HG02870 (cell line): ENCODE measurements at regions not wholly inside any gene's neighbourhood (a gene's known extent, or its start where the extent isn't known, plus 50 kb on each side); places are given as distances from the start of the nearest gene placed in this dataset.

ENCODE experiments used
- ATAC-seq: cut with Tn5 transposase; IDR thresholded peaks from one replicate; pipeline ENCODE4 v1.9.1; 2021; ENCODE audit warnings: mild to moderate bottlenecking, moderate library complexity; ENCODE audit not compliant: unreplicated experiment

GRCh38 chr2:145090841-145091761, 571.2 kb upstream of the ZEB2 start:
- ATAC-seq, result no peak

GRCh38 chr2:145088756-145089155, 568.8 kb upstream of the ZEB2 start:
- no peak for ATAC-seq

- no peak for ATAC-seq
Observed at GRCh38 chr2:145086910-145087309, 567.0 kb upstream of the ZEB2 start.

GRCh38 chr2:145085612-145086011, 565.7 kb upstream of the ZEB2 start:
- ATAC-seq, result no peak

- ATAC-seq, result no peak
Observed at GRCh38 chr2:145080426-145080825, 560.5 kb upstream of the ZEB2 start.

GRCh38 chr2:145079641-145080040, 559.7 kb upstream of the ZEB2 start:
- no peak for ATAC-seq

- no peak for ATAC-seq
Observed at GRCh38 chr2:145078923-145079322, 559.0 kb upstream of the ZEB2 start.

GRCh38 chr2:145076085-145076484, 556.2 kb upstream of the ZEB2 start:
- ATAC-seq, result no peak

GRCh38 chr2:145075454-145076062, 555.6 kb upstream of the ZEB2 start:
- no peak for ATAC-seq

- no peak for ATAC-seq
Observed at GRCh38 chr2:145070703-145071102, 550.8 kb upstream of the ZEB2 start.

- no peak for ATAC-seq
Observed at GRCh38 chr2:145068509-145068908, 548.6 kb upstream of the ZEB2 start.

- no peak for ATAC-seq
Observed at GRCh38 chr2:145067549-145068030, 547.7 kb upstream of the ZEB2 start.

- no peak for ATAC-seq
Observed at GRCh38 chr2:145066856-145067548, 547.1 kb upstream of the ZEB2 start.

- no peak for ATAC-seq
Observed at GRCh38 chr2:145066151-145066661, 546.3 kb upstream of the ZEB2 start.

- no peak for ATAC-seq
Observed at GRCh38 chr2:145065342-145065741, 545.4 kb upstream of the ZEB2 start.

- no peak for ATAC-seq
Observed at GRCh38 chr2:145064511-145064910, 544.6 kb upstream of the ZEB2 start.

GRCh38 chr2:145060876-145061275, 541.0 kb upstream of the ZEB2 start:
- ATAC-seq, result no peak

- ATAC-seq, result no peak
Observed at GRCh38 chr2:145059914-145060313, 540.0 kb upstream of the ZEB2 start.

GRCh38 chr2:145059343-145059742, 539.4 kb upstream of the ZEB2 start:
- ATAC-seq, result no peak

- ATAC-seq, result no peak
Observed at GRCh38 chr2:145058457-145058856, 538.5 kb upstream of the ZEB2 start.

- ATAC-seq, result no peak
Observed at GRCh38 chr2:145055651-145056050, 535.7 kb upstream of the ZEB2 start.
